CD14-positive monocyte (primary cell): ENCODE measurements at regions not wholly inside any gene's neighbourhood (a gene's known extent, or its start where the extent isn't known, plus 50 kb on each side); places are given as distances from the start of the nearest gene placed in this dataset.

Experiments
- DNase-seq, 3 donors: peaks; one replicate each; pipeline ENCODE4 v3.0.0-alpha.2; 2011 to 2022
- H2AFZ ChIP-seq: 2 replicates; pipeline ENCODE4 v1.6.0; 2012; ENCODE audit warnings: mild to moderate bottlenecking, low read depth, low read length, inconsistent platforms; ENCODE audit not compliant: insufficient read depth, poor library complexity, severe bottlenecking
- H3K27ac ChIP-seq, 2 donors: 1 replicate in 1 of 2; 2 replicates in 1 of 2; pipeline ENCODE4 v1.5.1; 2012 to 2013; ENCODE audit warnings: low read length in 2 of 2, control low read depth in 1 of 2, inconsistent platforms in 1 of 2, low read depth in 1 of 2, mild to moderate bottlenecking in 1 of 2
- H3K27me3 ChIP-seq, 2 donors: one replicate each; pipeline versions ENCODE4 v1.6.0 to v1.6.1; 2011 to 2013; ENCODE audit warnings: low read length in 2 of 2; ENCODE audit not compliant: control insufficient read depth in 2 of 2, insufficient read depth in 2 of 2
- H3K36me3 ChIP-seq, 2 donors: replicated peaks in 1 of 2; 1 replicate in 1 of 2; 2 replicates in 1 of 2; pipeline versions ENCODE4 v1.5.1 to v1.6.1; 2012 to 2013; ENCODE audit warnings: low read length in 2 of 2, control low read depth in 1 of 2, inconsistent platforms in 1 of 2, mild to moderate bottlenecking in 1 of 2; ENCODE audit not compliant: insufficient read depth in 2 of 2, control insufficient read depth in 1 of 2
- H3K4me1 ChIP-seq, 2 donors: 1 replicate in 1 of 2; 2 replicates in 1 of 2; pipeline versions ENCODE4 v1.5.1 to v1.6.1; 2012 to 2013; ENCODE audit warnings: low read length in 2 of 2, control low read depth in 1 of 2, inconsistent platforms in 1 of 2, mild to moderate bottlenecking in 1 of 2, moderate library complexity in 1 of 2; ENCODE audit not compliant: insufficient read depth in 2 of 2, control insufficient read depth in 1 of 2
- H3K4me2 ChIP-seq: replicated peaks from 2 replicates; pipeline ENCODE3; 2012; ENCODE audit warnings: low read length, moderate library complexity, mild to moderate bottlenecking; ENCODE audit not compliant: poor library complexity, severe bottlenecking; ENCODE audit errors: extremely low read depth
- H3K4me3 ChIP-seq, 3 experiments: fragments of 200-600 bp in 1 of 3; sonication (generic) in 1 of 3; replicated peaks in 1 of 3; 1 replicate in 2 of 3; 2 replicates in 1 of 3; pipeline ENCODE4 v1.5.1; 2011 to 2013; ENCODE audit warnings: low read length in 3 of 3, mild to moderate bottlenecking in 3 of 3, control low read depth in 2 of 3, low read depth in 2 of 3, inconsistent platforms in 1 of 3, moderate library complexity in 1 of 3
- H3K79me2 ChIP-seq: 2 replicates; pipeline ENCODE4 v1.6.0; 2012; ENCODE audit warnings: mild to moderate bottlenecking, control low read depth, inconsistent platforms, low read length, moderate library complexity; ENCODE audit not compliant: insufficient read depth
- H3K9ac ChIP-seq: 2 replicates; pipeline ENCODE4 v1.6.0; 2017; ENCODE audit warnings: low read length, mild to moderate bottlenecking; ENCODE audit not compliant: insufficient read depth, poor library complexity, severe bottlenecking
- H3K9me3 ChIP-seq, 2 donors: replicated peaks in 1 of 2; 1 replicate in 1 of 2; 2 replicates in 1 of 2; pipeline versions ENCODE4 v1.5.1 to v1.6.1; 2012 to 2013; ENCODE audit warnings: low read length in 2 of 2, control low read depth in 1 of 2; ENCODE audit not compliant: control insufficient read depth in 1 of 2, insufficient read depth in 1 of 2
- H4K20me1 ChIP-seq: 2 replicates; pipeline ENCODE4 v1.6.0; 2012; ENCODE audit warnings: mild to moderate bottlenecking, low read length, control low read depth, moderate library complexity; ENCODE audit not compliant: insufficient read depth
- H3K27ac Mint-ChIP-seq, 7 donors: one replicate each; pipeline ENCODE4 v1.8.0; 2020; ENCODE audit warnings: mild to moderate bottlenecking in 7 of 7, mixed read lengths in 7 of 7, moderate library complexity in 6 of 7, inconsistent platforms in 2 of 7
- H3K27me3 Mint-ChIP-seq, 3 donors: one replicate each; pipeline ENCODE4 v1.8.0; 2021 to 2022; ENCODE audit warnings: low read depth in 3 of 3, mild to moderate bottlenecking in 3 of 3, mixed read lengths in 3 of 3, moderate library complexity in 3 of 3, inconsistent platforms in 1 of 3
- H3K36me3 Mint-ChIP-seq, 2 donors: one replicate each; pipeline ENCODE4 v1.8.0; 2020; ENCODE audit warnings: mixed read lengths in 2 of 2, inconsistent platforms in 1 of 2, mild to moderate bottlenecking in 1 of 2
- H3K4me1 Mint-ChIP-seq: one replicate; pipeline ENCODE4 v1.8.0; 2020; ENCODE audit warnings: mild to moderate bottlenecking, mixed read lengths
- H3K4me3 Mint-ChIP-seq, 2 donors: one replicate each; pipeline ENCODE4 v1.8.0; 2020; ENCODE audit warnings: mild to moderate bottlenecking in 2 of 2, mixed read lengths in 2 of 2, moderate library complexity in 1 of 2
- H3K9me3 Mint-ChIP-seq, 7 donors: one replicate each; pipeline ENCODE4 v1.8.0; 2020 to 2022; ENCODE audit warnings: mixed read lengths in 7 of 7, mild to moderate bottlenecking in 6 of 7, moderate library complexity in 6 of 7, inconsistent platforms in 2 of 7
- CTCF ChIP-seq: fragments of 200-600 bp; IDR thresholded peaks from one replicate; pipeline ENCODE4 v1.8.0; 2022; ENCODE audit warnings: antibody characterized with exemption, mild to moderate bottlenecking
- WGBS: methylation state at CpG from one replicate; pipeline ENCODE4 v1.1.5; 2013; ENCODE audit warnings: missing lambda C conversion rate; ENCODE audit not compliant: insufficient coverage; 5-methylcytosine and 5-hydroxymethylcytosine counted together
- intact Hi-C, 2 donors: fragments of 100-400 bp; cut with micrococcal nuclease; formaldehyde crosslinking; loops; one replicate each; pipeline versions ENCODE4 v1.15.0 to v1.15.1; 2023

- WGBS = 100% methylated on average over 1 of the region's 6 CpGs
- Histone ChIP-seq H3K4me1 (no peaks in the 10 kb centered on the region), H3K27ac (no peak overlapping the region), H4K20me1 (no peaks in the 10 kb centered on the region), H3K9me3 (peaks cover 0 to 8% of the 10 kb centered on the region in 2 donors), H3K9ac (no peak overlapping the region), H3K4me2 (no peak overlapping the region), H3K4me3 (no peak overlapping the region), H3K79me2 (no peaks in the 10 kb centered on the region), H3K27me3 (no peaks in the 10 kb centered on the region), H2AFZ (no peak overlapping the region), H3K36me3 (no peaks in the 10 kb centered on the region)
- no peak for DNase-seq
- Mint-ChIP-seq H3K27ac (no peak overlapping the region), H3K36me3 (no peaks in the 10 kb centered on the region), H3K4me1 (no peaks in the 10 kb centered on the region), H3K4me3 (no peak overlapping the region), H3K9me3 (peaks cover 0 to 15% (median 4%) of the 10 kb centered on the region in 7 donors), H3K27me3 (no peaks in the 10 kb centered on the region)
- TF ChIP-seq CTCF = no peak
- intact Hi-C loops = no loop called here
Observed at GRCh38 chr10:31116226-31116625, 84.6 kb upstream of the ZNF438 start.

- Mint-ChIP-seq H3K27ac (no peak overlapping the region), H3K36me3 (no peaks in the 10 kb centered on the region), H3K9me3 (peaks cover 0 to 7% (median 0%) of the 10 kb centered on the region in 7 donors), H3K27me3 (no peaks in the 10 kb centered on the region), H3K4me1 (no peaks in the 10 kb centered on the region), H3K4me3 (no peak overlapping the region)
- no peak overlapping the region for H3K4me3 ChIP-seq
- intact Hi-C loops = no loop called here
- H3K27ac ChIP-seq = no peak overlapping the region
- no peaks in the 10 kb centered on the region for H4K20me1 ChIP-seq
- TF ChIP-seq CTCF = no peak
- H3K9me3 ChIP-seq = peaks cover 0 to 3% of the 10 kb centered on the region in 2 donors
- no peaks in the 10 kb centered on the region for H3K79me2 ChIP-seq
- H3K36me3 ChIP-seq = no peaks in the 10 kb centered on the region
- H3K9ac ChIP-seq = no peak overlapping the region
- H2AFZ ChIP-seq = no peak overlapping the region
- 100% methylated on average over 1 of the region's 3 CpGs for WGBS
- no peaks in the 10 kb centered on the region for H3K4me1 ChIP-seq
- no peak overlapping the region for H3K4me2 ChIP-seq
- H3K27me3 ChIP-seq = no peaks in the 10 kb centered on the region
- DNase-seq = no peak
Observed at GRCh38 chr10:31118556-31118955, 86.9 kb upstream of the ZNF438 start.
